Mammary epithelial cell (primary cell): ENCODE measurements at regions not wholly inside any gene's neighbourhood (a gene's known extent, or its start where the extent isn't known, plus 50 kb on each side); places are given as distances from the start of the nearest gene placed in this dataset.

Experiments
- CTCF ChIP-seq, 2 donors: IDR thresholded peaks in 1 of 2; conservative IDR thresholded peaks in 1 of 2; 2 replicates each; pipeline ENCODE4 v1.5.1; 2011 to 2012; ENCODE audit warnings: inconsistent platforms in 2 of 2, low read length in 2 of 2, mild to moderate bottlenecking in 2 of 2, control low read depth in 1 of 2, low read depth in 1 of 2; ENCODE audit not compliant: insufficient read depth in 1 of 2; ENCODE audit errors: extremely low read depth in 1 of 2
- EZH2 ChIP-seq: IDR thresholded peaks from 2 replicates; pipeline ENCODE4 v1.6.1; 2012; ENCODE audit warnings: low read length, inconsistent platforms, borderline replicate concordance

- TF ChIP-seq CTCF (conservative IDR thresholded peaks at IDR 0.05 in 1 of 2, IDR thresholded peaks at IDR 0.05 in 1 of 2; ENCODE audit: extremely low read depth in 1 of 2, insufficient read depth in 1 of 2, low read depth in 1 of 2, low read length in 2 of 2) = no peak
- TF ChIP-seq EZH2 = no peak
Measured at GRCh38 chr7:109460296-109460695, 890.6 kb downstream of the DNAJB9 start.
